HG03139 (cell line): ENCODE measurements at regions not wholly inside any gene's neighbourhood (a gene's known extent, or its start where the extent isn't known, plus 50 kb on each side); places are given as distances from the start of the nearest gene placed in this dataset.

Experiments used
- ATAC-seq: cut with Tn5 transposase; IDR thresholded peaks from one replicate; pipeline ENCODE4 v1.9.1; 2021; ENCODE audit not compliant: unreplicated experiment

DNA sequence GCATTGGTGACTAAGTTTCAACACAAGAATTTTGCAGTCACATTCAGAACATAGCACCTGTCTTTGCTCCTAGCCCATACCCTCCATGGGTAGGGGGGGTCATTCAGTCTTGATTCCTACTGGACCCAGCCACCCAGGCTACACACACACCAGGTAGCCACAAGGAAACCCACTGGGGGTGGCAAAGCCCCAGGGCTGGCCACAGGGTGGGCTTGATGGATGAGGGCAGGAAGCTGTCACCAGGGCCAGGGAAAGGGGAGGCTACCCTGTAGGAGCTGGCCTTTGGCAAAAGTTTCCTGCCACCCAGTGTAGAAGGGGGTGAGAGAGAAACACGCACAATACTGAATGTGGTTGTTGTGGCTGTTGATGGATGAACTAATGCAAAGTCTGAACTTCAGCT, 74.5 kb upstream of the NKX1-1 start:
- no peak for ATAC-seq

DNA sequence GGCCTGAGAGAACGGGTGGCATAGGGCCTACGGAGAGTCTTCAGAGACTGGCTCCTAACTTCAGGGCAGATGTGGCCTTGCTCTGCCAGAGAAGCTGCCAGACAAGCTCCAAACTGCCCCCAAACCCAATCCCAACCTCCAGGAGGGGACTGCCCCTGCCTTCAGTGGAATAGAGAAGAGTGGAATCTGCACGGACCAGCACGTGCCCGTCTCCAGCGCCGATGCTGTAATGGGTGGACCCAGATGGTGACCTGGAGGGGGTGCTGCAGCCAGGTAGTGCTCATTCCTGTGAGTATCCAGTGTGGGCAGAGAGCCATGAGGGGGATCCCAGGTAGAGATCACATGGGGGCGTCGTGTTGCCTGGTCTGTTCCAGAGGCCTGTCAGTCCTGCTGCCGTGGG, 73.2 kb upstream of the NKX1-1 start:
- no peak for ATAC-seq

DNA sequence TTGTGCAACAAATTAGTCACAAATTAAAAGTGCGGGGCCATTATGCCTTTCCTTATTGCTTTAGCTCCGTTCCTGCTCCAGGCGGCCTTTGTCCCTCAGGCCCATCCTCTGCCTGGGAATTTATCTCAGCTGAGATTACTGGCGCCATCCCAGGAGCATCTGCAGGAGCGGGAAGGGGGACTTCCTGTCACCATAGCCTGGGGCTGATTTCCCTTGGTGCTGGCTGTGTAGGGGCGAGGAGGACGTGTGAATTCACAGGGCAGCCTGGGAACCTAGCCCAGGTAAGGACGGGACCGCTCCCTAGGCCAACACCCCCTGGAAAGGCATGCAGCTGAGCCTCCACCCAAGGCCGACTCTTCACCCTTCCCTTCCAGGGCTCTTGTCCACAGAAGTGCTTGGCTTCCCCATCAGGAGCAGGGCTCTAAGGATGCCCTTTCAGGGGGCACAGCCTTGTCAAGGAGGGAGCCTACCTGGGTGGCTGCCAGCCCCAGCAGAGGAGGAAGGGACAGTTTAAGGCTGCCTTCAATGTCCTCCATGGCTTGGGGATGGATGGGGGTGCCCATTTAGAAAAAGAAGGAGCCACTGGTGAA, 72.6 kb upstream of the NKX1-1 start:
- ATAC-seq: no peak

DNA sequence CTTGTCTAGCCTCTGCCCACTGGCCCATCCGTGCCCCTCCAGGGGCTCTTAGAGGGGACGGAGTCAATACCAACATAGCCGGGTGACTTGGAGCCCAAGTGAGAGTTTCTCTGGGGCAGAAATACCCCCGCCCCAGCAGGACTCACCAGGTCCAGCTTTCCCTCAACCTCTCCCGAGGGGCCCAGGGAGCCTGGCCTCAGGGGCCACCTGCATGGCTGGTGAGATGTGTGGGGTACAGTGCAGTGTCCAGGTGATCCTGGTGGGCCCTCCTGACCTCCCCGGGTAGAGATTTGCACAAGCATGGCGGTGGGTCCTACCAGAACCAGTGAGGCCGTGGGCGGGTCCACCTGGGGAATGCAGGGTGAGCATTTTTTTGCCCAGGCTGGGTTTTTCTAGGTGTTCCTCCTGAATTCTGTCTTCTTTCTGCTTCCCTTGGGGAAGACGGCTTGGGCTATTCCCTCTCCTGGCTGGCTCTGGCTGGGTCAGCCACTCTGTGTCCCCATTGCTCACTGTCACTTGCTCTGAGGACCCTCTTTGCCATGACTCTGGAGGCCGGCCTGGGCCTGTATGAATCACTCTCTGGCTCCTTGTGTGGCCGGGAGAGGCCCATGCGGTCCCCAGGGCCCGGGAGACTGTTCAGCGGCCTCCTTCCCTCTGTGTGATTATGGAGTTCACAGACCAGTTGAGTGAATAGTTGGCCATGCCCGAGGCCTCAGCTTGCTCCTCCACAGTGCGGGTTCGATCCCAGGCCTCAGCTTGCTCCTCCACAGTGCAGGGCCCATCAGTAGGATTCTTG, 71.0 kb upstream of the NKX1-1 start:
- no peak for ATAC-seq

DNA sequence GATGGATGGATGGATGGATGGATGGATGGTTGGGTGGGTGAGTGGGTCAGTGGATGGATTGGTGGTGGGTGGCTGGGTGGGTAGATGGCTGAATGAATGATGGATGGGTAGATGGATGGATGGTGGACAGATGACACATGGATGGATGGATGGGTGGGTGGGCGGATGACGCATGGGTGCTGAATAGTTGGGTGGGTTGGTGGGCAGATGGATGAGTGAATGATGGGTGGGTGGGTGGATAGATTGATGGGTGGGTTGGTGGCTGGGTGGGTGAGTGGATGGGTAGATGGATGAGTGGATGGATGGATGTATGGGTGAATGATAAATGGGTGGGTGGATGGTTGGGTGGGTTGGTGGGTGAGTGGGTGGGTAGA, 69.9 kb upstream of the NKX1-1 start:
- no peak for ATAC-seq

DNA sequence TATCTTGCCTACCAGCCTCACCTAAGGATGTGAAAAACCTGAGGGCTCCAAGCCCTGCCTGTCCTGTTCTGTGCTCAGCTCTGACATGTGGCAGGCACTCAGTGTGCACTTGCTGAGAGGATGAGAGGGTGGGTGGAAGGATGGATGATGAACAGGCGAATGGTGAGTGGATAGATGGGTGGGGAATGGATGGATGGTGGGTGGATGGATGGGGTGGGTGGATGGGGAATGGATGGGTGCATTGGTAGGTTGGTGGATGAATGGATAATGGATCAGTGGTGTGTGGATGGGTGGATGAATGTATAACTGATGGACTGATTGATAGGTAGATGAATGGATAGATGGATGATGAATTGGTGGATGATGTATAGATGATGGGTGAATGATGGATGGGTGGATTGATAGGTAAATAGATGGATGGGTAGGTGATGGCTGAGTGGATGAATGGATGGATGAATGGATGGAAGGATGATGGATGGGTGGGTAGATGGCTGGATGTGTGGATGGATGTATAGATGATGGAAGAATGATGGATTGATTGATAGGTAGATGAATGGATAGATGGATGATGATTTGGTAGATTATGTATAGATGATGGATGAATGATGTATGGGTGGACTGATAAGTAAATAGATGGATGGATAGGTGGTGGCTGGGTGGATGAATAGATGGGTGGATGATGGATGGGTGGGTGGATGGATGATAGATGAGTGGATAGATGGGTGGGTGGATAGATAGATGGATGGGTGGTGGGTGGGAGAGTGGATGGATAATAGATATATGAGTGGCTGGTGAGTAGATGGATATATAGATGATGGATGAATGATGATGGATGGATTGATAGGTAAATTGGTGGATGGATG, 69.3 kb upstream of the NKX1-1 start:
- ATAC-seq: no peak

DNA sequence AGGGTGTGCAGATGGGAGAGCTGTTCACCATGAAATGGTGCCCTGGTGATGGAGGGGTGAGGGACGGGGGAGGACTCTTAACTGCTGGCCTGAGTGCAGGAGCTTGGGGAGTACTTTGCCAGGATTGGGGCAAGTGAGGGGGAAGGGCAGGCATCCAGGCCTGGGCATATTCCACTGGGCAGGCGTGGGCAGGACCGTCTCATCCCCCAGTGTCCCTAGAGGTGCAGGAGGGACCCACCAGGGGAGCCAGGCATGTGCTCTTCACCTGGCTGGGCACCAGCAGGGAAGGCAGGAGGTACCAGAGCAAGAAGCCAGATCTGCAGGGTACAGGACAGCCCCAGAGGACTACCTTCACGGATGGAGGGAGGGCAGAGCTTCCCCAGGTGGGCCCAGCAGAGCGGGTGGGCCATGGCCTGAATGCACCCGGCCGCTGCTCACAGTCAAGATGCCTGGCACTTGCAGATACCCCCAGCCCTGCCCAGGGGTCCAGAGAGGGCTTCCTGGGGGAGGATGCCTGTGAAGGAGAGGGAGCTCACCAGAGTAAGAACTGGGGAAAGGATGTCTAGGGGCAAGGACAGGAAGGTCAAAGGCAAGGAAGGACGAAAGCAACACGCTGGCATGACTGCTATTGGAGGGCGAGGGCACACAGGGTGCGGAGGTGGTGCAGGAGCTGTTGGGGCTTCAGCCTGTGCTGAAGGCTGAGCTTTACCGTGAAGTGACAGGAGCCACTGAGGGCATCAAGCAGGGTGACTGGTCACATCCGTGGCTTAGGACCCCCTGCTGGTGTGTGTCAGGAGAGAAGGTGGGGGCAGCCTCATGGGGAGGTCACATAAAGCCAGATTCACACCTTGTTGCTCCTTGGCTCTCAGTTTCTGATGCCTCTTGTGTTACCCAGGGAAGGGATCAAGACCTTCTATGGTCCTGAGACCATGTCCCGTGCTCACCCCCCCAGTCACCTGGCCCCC, 68.2 kb upstream of the NKX1-1 start:
- no peak for ATAC-seq

DNA sequence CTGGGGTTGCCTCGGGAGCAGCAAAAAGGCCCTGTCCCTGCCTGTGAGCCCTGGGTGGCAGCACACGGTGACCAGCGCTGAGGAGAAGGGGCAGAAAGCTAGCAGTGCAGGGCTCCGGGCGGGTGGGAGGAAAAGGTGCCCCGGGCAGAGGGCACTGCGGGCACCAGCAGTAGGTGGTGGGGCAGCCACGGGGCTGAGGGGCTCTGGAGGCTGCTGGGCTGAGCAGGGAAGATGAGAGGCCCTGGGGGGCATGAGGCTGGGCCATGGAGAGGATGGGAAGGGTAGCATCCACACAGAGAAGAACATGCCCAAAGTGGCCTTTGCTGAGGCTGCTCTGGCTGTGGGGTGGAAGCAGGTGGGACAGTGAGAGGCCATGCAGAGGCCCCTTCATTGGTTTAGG, 67.5 kb upstream of the NKX1-1 start:
- ATAC-seq: no peak

DNA sequence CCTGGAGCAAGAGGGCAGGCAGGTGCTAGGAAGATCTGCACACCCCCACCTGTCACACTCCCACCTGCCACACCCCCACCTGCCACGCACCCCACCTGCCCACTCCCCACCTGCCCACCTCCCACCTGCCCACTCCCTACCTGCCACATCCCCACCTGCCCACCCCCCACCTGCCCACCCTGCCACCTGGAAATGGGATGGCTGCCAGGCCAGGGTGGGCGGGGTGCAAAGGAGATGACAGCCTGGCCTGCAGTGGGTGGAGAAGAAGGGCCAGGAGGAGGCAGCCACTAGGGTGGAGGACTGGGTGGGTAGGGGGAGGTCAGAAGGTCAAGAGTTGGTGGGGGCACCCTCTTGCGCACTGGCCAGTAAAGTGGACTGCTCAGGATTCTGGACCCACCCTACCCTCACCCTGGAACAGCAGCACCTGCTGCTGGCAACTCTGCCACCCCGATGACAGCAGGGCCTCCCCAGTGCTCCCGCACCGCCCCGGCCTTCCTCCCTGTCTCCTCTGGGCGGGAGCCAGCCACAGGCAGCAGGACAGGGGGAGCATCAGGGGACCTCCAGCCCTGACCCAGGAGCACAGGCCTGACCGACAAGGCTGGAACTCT, 66.8 kb upstream of the NKX1-1 start:
- no peak for ATAC-seq

DNA sequence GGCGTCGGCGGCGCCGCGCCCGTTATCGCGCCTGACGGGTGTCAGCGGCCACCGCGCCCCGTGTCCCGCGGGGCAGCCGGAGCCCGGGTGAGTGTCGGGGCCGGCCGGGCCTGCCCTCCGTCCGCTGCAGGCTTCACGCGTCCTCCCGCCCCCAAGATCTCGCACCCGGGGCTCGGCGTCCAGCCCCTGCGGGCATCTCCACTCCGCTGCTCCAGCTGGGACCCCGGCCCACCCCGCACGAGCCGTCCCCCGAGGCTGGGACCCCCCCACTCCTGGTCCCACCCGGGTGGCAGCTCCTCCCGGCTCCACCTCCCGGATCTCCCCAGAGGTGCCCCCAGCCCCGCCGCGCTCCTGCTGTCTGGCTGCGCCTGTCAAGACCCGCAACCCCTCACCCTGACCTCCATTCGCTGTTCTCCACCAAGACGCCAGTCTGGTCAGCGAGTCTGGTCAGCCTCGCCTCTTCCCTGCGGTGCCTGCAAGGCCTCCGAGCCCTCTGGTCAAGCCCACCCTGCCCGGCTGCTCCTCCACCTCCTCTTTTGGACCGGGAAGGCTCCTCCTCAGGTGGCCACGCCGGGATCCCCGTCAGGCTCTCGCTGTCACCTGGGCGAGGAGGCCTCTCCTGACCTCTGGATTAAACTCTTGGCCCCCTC, 66.0 kb upstream of the NKX1-1 start:
- ATAC-seq: no peak

DNA sequence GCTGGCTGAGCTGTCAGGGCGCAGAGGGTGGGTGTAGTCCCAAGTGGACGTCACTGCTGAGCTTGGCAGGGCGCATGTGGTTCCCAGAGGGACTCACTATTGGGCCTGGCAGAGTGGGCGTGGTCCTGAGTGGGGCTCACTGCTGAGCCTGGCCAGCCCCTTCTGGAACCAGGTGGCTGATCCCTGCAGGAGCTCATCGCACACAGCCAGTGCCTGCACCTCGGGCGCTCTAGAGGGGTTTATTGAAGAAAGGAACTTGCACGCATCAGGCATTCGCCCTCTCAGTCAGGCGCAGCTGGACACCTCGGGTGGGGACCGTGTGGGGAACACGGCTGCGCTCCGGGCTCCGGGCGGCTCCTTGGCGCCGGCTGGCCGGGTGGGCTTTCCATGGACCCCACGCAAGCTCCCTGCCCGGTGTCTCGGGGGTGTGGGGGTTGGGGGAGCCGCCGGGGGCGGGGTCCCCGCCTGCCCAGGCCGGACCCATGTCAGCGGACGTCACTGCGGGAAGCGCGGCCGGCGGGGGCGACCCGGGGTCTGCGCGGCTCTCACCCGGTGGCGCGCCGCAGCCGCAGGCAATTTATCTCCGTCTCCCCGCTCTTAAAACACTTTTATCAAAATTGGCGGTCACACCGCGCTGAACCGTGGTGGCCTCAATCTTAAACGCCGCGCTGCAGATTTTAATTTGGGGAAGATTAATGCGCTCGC, 65.4 kb upstream of the NKX1-1 start:
- ATAC-seq: no peak

DNA sequence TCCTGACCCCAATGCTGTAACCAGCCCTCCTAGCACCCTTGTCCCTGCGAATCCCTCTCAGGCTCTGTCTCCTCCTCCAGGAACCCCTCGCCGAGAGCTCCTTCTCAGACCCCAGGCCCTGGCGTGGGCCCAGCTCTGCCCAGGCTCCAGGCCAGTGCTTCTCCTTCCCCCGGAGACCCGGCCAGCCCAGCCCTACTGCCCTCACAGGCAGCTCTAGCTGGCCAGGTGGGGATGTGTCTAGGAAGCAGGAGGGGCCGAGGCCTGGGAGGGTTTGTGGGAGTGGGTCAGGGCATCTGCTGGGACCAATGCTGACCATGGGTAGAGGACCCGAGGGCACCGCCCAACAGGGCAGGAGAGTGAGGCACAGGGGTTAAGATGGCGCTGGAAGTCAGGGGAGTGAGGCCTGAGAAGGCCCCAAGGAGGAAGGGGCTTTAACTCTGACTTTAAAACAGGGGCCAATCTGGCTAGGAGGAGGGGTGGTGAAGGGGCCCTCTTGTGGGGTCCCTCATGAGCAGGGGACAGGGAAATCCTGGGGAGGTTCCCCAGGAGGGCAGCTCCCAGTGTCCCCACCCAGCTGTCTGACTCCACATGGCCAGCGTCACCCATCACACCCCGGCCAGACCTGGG, 64.7 kb upstream of the NKX1-1 start:
- ATAC-seq: no peak

DNA sequence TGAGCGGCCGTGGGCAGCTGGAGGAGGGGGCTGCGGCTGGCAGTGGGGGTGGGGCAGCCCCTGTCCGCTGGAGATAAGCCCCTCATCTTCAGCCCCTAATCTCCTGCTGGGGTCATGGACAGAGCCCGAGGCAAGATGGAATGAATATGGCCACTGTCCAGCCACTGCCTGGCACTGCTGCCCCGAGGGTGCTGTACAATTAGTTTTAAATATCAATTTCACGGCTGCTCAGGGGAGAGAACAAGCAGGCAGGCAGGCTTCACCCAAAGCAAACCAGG, 64.1 kb upstream of the NKX1-1 start:
- ATAC-seq: no peak

DNA sequence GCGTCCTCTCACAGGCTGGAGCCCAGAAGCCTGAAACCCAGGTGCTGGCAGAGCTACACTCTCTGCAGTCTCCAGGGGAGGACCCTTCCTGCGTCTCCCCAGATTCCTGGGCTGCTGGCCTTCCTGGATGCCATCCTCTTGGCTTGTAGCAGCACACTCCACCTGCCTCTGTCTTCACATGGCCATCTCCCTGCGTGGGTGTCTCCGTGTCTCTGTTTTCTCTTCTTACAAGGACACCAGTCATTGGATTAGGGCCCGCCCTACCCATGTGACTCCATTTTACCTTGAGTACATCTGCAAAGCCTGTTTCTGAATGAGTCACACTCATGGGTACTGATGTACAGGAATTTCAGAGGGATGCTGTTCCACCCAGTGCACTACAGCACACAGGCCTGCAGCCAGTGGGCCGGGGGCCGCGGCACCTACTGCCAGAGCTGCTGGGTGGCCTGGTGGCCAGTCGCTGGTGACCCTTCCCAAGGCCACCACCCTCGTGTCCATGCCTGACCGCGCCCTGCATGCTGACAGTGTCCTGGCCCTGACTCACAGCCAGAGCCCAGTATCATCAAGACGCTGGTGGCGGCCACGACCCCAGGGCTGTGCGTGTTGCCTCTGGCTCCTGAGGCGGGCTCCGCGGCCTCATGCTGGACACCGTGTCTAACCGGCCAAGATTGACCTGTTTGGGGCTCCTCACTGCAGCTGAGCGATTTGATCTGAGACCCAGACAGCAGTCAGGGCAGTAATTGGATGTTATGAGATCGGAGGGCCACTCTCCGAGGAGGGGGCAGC, 63.6 kb upstream of the NKX1-1 start:
- no peak for ATAC-seq

DNA sequence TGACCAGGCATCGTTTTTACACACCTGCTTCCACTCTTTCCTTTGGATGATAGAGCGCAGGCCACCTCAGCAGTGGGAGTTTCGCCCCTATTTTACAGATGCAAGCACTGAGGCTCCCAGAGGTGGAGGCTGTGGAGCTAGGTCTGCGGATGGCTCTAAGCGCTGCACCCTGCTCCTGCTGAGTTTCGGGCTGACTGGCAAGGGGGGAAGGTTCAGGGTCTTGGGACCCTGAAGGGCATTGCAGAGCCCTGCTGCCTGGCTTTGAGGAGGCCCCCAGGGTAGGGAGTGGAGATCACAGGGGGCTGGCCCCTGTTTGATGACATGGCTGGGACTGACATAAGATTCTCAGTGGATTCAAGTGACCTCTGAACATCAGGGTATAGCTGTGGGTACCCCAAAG, 62.8 kb upstream of the NKX1-1 start:
- ATAC-seq: no peak

DNA sequence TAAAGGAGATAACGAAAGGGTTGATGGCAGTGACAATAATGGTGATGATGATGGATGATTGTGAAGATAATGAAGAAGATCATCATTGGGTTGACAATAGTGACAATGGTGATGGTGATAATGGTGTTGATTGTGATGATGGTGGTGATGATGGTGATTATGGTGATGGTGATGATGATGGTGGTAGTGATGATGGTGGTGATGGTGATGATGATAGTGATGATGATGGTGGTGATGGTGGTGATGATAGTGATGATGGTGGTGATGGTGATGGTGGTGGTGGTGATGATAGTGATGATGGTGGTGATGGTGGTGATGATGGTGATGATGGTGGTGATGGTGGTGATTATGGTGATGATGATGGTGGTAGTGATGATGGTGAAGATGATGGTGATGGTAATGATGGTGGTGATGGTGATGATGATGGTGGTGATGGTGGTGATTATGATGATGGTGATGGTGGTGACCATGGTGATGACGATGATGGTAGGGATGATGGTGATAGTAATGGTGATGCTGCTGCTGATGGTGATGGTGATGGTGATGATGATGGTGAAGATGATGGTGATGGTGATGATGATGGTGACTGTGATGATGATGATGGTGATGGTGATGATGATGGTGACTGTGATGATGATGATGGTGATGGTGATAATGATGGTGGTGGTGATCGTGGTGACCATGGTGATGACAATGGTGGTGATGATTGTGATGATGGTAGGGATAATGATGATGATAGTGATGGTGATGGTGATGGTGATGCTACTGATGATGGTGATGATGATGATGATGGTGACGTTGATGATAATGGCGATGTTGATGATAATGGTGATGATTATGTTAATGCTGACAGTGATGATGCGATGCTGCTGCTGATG, 61.6 kb upstream of the NKX1-1 start:
- ATAC-seq: no peak

DNA sequence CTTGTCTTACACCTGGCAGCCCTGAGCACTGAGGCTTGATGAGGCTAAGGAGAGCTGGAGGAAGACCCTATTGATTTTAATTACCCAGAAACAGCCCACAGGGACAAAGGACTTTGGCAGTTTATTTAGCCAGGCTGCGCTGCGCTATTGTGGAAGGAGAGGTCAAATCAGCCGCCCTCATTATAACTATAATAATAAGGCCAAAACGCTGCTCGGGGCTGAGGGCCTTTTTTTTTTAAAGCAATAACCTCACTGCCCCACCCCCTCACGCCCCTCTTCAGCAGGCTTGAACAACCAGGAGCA, 60.6 kb upstream of the NKX1-1 start:
- ATAC-seq: no peak
